Loucy (cell line): ENCODE measurements at regions not wholly inside any gene's neighbourhood (a gene's known extent, or its start where the extent isn't known, plus 50 kb on each side); places are given as distances from the start of the nearest gene placed in this dataset.
"Not testable (repeated sequence)": the region's sequence is repeated elsewhere in the genome, so short reads cannot be mapped to it uniquely, and the experiment has no call there.

Experiments
- H2AFZ ChIP-seq: fragments of 200-600 bp; sonication (generic); 2 replicates; pipeline ENCODE4 v1.6.0; 2016; ENCODE audit warnings: antibody characterized with exemption, mild to moderate bottlenecking, low read length, moderate library complexity
- H3F3A ChIP-seq: fragments of 200-600 bp; 2 replicates; pipeline ENCODE4 v1.6.0; 2016; ENCODE audit warnings: antibody characterized with exemption, low read depth, mild to moderate bottlenecking
- H3K27me3 ChIP-seq: fragments of 200-600 bp; sonication (generic); 2 replicates; pipeline ENCODE4 v1.6.1; 2014; ENCODE audit warnings: low read length, mild to moderate bottlenecking; ENCODE audit not compliant: insufficient read depth, poor library complexity, severe bottlenecking
- H3K36me3 ChIP-seq: fragments of 200-600 bp; sonication (generic); 2 replicates; pipeline ENCODE4 v1.6.1; 2016; ENCODE audit warnings: low read length; ENCODE audit not compliant: insufficient read depth
- H3K4me1 ChIP-seq: fragments of 200-600 bp; sonication (generic); 2 replicates; pipeline ENCODE4 v1.5.1; 2014; ENCODE audit warnings: low read length, mild to moderate bottlenecking; ENCODE audit not compliant: insufficient read depth, poor library complexity, severe bottlenecking
- H3K4me2 ChIP-seq: fragments of 200-600 bp; sonication (generic); 2 replicates; pipeline ENCODE4 v1.6.0; 2014; ENCODE audit warnings: antibody characterized with exemption, low read length, low read depth, mild to moderate bottlenecking; ENCODE audit not compliant: poor library complexity, severe bottlenecking
- H3K4me3 ChIP-seq: fragments of 200-600 bp; sonication (generic); 2 replicates; pipeline ENCODE4 v1.5.1; 2014; ENCODE audit warnings: low read length, mild to moderate bottlenecking, mixed read lengths; ENCODE audit not compliant: poor library complexity, severe bottlenecking
- H3K79me2 ChIP-seq: fragments of 200-600 bp; sonication (generic); 2 replicates; pipeline ENCODE4 v1.6.1; 2014; ENCODE audit warnings: low read length; ENCODE audit not compliant: insufficient read depth
- H3K9ac ChIP-seq: fragments of 200-600 bp; sonication (generic); 2 replicates; pipeline ENCODE4 v1.6.0; 2014; ENCODE audit warnings: mild to moderate bottlenecking, low read depth, low read length, moderate library complexity; ENCODE audit not compliant: poor library complexity, severe bottlenecking
- H3K9me2 ChIP-seq: fragments of 200-600 bp; sonication (generic); replicated peaks from 2 replicates; pipeline ENCODE4 v1.6.1; 2016; ENCODE audit warnings: low read depth, low read length, mixed read lengths
- H3K9me3 ChIP-seq: fragments of 200-600 bp; sonication (generic); 2 replicates; pipeline ENCODE4 v1.6.1; 2014; ENCODE audit warnings: mild to moderate bottlenecking, antibody characterized with exemption, low read length, low read depth; ENCODE audit not compliant: insufficient read depth
- H4K20me1 ChIP-seq: fragments of 200-600 bp; sonication (generic); 2 replicates; pipeline ENCODE4 v1.6.0; 2014; ENCODE audit warnings: antibody characterized with exemption, low read length, mild to moderate bottlenecking; ENCODE audit not compliant: insufficient read depth, poor library complexity, severe bottlenecking
- CTCF ChIP-seq: fragments of 200-600 bp; sonication (generic); conservative IDR thresholded peaks from 2 replicates; pipeline ENCODE4 v1.5.1; 2014; ENCODE audit warnings: mild to moderate bottlenecking, antibody characterized with exemption, low read length
- EZH2phosphoT487 ChIP-seq: fragments of 200-600 bp; IDR thresholded peaks from 2 replicates; pipeline ENCODE4 v1.6.1; 2018; ENCODE audit warnings: antibody characterized with exemption, mild to moderate bottlenecking, moderate library complexity, borderline replicate concordance

GRCh38 chr1:181894439-181894859, 167.1 kb downstream of the ZNF648 start:
- no peaks in the 10 kb centered on the region for H3K9me3 ChIP-seq
- H3K9ac ChIP-seq = no peak overlapping the region
- no peaks in the 10 kb centered on the region for H4K20me1 ChIP-seq
- H2AFZ ChIP-seq = no peak overlapping the region
- no peak overlapping the region for H3K4me3 ChIP-seq
- no peak overlapping the region for H3K4me2 ChIP-seq
- no peaks in the 10 kb centered on the region for H3K79me2 ChIP-seq
- H3K9me2 ChIP-seq = no peaks in the 10 kb centered on the region
- no peaks in the 10 kb centered on the region for H3K27me3 ChIP-seq
- no peaks in the 10 kb centered on the region for H3K4me1 ChIP-seq
- TF ChIP-seq EZH2phosphoT487 (no peak), CTCF (no peak)
- H3K36me3 ChIP-seq = no peaks in the 10 kb centered on the region
- no peaks in the 10 kb centered on the region for H3F3A ChIP-seq

- no peak overlapping the region for H3K4me2 ChIP-seq
- H3F3A ChIP-seq = no peaks in the 10 kb centered on the region
- TF ChIP-seq CTCF (no peak), EZH2phosphoT487 (no peak)
- no peaks in the 10 kb centered on the region for H3K4me1 ChIP-seq
- no peaks in the 10 kb centered on the region for H3K27me3 ChIP-seq
- H3K9me2 ChIP-seq = no peaks in the 10 kb centered on the region
- H3K36me3 ChIP-seq = no peaks in the 10 kb centered on the region
- no peak overlapping the region for H2AFZ ChIP-seq
- no peaks in the 10 kb centered on the region for H4K20me1 ChIP-seq
- no peak overlapping the region for H3K4me3 ChIP-seq
- no peak overlapping the region for H3K9ac ChIP-seq
- no peaks in the 10 kb centered on the region for H3K9me3 ChIP-seq
- H3K79me2 ChIP-seq = no peaks in the 10 kb centered on the region
These were observed 167.6 kb downstream of the ZNF648 start for GRCh38 chr1:181893937-181894336.

- not testable (repeated sequence) for H3F3A ChIP-seq, H3K9ac ChIP-seq, H3K4me3 ChIP-seq, H4K20me1 ChIP-seq, H3K9me3 ChIP-seq, H3K79me2 ChIP-seq, H3K27me3 ChIP-seq, H3K36me3 ChIP-seq, H3K9me2 ChIP-seq, H3K4me1 ChIP-seq, H3K4me2 ChIP-seq, H2AFZ ChIP-seq
These were observed 168.4 kb downstream of the ZNF648 start for GRCh38 chr1:181893150-181893549.

- H3K27me3 ChIP-seq = no peaks in the 10 kb centered on the region
- no peak overlapping the region for H2AFZ ChIP-seq
- no peaks in the 10 kb centered on the region for H3K9me2 ChIP-seq
- H3K4me1 ChIP-seq = no peaks in the 10 kb centered on the region
- TF ChIP-seq EZH2phosphoT487 (no peak), CTCF (no peak)
- H3K4me2 ChIP-seq = no peak overlapping the region
- no peaks in the 10 kb centered on the region for H3K36me3 ChIP-seq
- no peak overlapping the region for H3K4me3 ChIP-seq
- no peaks in the 10 kb centered on the region for H4K20me1 ChIP-seq
- H3K9ac ChIP-seq = no peak overlapping the region
- H3K79me2 ChIP-seq = no peaks in the 10 kb centered on the region
- H3F3A ChIP-seq = no peaks in the 10 kb centered on the region
- H3K9me3 ChIP-seq = no peaks in the 10 kb centered on the region
These were observed 188.9 kb downstream of the ZNF648 start for GRCh38 chr1:181872562-181872961.
